GM12865 (cell line): ENCODE measurements at regions not wholly inside any gene's neighbourhood (a gene's known extent, or its start where the extent isn't known, plus 50 kb on each side); places are given as distances from the start of the nearest gene placed in this dataset.

Source experiments
- DNase-seq: peaks from one replicate; pipeline ENCODE4 v3.0.0; 2010; ENCODE audit warnings: low read depth
- H3K4me3 ChIP-seq: 2 replicates; pipeline ENCODE4 v1.5.1; 2011; ENCODE audit warnings: mild to moderate bottlenecking, low read depth, low read length, control low read depth
- TF ChIP-seq, protein P1 (sequence below): IDR thresholded peaks from 2 replicates; pipeline ENCODE4 v1.5.1; 2011; ENCODE audit warnings: low read length, control low read depth, low read depth, inconsistent platforms; ENCODE audit not compliant: insufficient read depth; ENCODE audit errors: missing control alignments

DNA sequence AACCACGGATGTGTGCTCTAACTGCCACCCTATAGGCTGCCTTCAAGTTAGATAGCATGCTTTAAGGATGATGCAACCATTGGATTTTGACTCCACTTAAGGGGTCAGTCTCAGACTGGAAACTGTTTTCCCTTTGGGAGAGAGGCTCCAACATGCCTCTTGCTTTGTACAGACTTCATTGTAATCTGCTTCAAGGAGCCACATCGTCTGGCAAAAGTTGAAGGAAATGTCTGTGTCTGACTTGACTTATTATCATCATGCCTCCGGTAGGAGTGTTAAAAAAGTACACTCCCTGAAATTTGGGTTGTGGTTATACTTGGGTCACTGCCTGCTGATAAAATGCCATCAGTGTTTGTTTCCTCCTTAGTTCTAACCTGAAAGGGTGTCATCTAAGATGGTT lies 245.4 kb upstream of the CDIN1 start:
- TF ChIP-seq, protein P1, sequence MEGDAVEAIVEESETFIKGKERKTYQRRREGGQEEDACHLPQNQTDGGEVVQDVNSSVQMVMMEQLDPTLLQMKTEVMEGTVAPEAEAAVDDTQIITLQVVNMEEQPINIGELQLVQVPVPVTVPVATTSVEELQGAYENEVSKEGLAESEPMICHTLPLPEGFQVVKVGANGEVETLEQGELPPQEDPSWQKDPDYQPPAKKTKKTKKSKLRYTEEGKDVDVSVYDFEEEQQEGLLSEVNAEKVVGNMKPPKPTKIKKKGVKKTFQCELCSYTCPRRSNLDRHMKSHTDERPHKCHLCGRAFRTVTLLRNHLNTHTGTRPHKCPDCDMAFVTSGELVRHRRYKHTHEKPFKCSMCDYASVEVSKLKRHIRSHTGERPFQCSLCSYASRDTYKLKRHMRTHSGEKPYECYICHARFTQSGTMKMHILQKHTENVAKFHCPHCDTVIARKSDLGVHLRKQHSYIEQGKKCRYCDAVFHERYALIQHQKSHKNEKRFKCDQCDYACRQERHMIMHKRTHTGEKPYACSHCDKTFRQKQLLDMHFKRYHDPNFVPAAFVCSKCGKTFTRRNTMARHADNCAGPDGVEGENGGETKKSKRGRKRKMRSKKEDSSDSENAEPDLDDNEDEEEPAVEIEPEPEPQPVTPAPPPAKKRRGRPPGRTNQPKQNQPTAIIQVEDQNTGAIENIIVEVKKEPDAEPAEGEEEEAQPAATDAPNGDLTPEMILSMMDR = no peak
- no peak for DNase-seq
- no peak overlapping the region for H3K4me3 ChIP-seq

DNA sequence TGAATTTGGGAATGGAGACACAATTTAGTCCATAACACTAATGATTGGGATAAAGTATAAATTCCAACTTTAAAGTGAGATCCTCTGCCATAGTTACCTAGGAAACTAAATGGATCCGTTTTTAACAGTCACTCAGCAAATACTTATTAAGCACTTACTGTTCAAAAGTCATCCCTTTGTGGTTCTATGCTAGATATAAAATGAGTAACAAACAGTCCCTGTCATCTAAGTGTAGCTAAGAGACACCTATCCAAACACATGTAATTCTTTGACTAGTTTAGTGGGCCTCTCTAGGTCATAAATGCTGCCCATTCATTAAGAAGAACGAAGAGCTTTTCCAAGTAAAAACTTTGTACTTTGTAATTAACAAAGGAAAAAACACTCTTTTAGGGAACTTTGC lies 244.2 kb upstream of the CDIN1 start:
- H3K4me3 ChIP-seq = no peak overlapping the region
- no peak for DNase-seq

GRCh38 chr15:36335659-36336058 lies 243.8 kb upstream of the CDIN1 start:
- no peak for DNase-seq

More for the DNA sequence above, 244.2 kb upstream of the CDIN1 start:
- TF ChIP-seq, protein P1 = no peak

DNA sequence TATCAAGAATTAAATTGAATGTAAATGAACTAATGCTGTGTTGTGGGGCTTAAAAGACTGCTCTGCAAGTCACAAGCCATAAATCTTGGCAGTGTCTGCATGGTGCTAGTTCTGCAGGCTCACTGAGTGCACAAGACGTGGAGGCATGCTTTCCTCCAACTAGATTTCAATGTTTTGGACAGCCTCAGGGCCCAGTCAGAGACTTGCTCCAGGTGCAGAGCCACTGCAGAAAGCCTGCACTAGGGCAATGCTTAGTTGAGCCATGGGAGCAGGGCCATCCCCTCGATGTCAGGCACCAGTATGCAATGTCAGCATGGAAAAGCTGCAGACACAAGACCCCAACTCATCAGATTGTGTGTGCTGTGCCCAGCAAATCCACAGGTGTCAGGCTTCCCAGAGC lies 234.5 kb upstream of the CDIN1 start:
- DNase-seq = no peak
- no peak overlapping the region for H3K4me3 ChIP-seq
- TF ChIP-seq, protein P1 = no peak

More at GRCh38 chr15:36335659-36336058, 243.8 kb upstream of the CDIN1 start:
- TF ChIP-seq, protein P1 = no peak
- H3K4me3 ChIP-seq = no peak overlapping the region

GRCh38 chr15:36347272-36347858 lies 232.1 kb upstream of the CDIN1 start:
- no peak for DNase-seq
- TF ChIP-seq, protein P1 = no peak
- H3K4me3 ChIP-seq = no peak overlapping the region

GRCh38 chr15:36356466-36356865 lies 223.0 kb upstream of the CDIN1 start:
- H3K4me3 ChIP-seq = no peak overlapping the region
- DNase-seq = no peak
- TF ChIP-seq, protein P1 = no peak

- DNase-seq = no peak
- TF ChIP-seq, protein P1 = no peak
- no peak overlapping the region for H3K4me3 ChIP-seq
Observed at GRCh38 chr15:36356978-36357601, 222.3 kb upstream of the CDIN1 start.
